ENCODE measurements at regions not wholly inside any gene's neighbourhood (a gene's known extent, or its start where the extent isn't known, plus 50 kb on each side); places are given as distances from the start of the nearest gene placed in this dataset.

GRCh38 chr2:121955872-121956271 lies 200.4 kb downstream of the TSN start:
- no peak overlapping the region for H3K4me3 ChIP-seq
- H3K4me1 ChIP-seq: no peaks in the 10 kb centered on the region
- 32 to 33% methylated on average over 9 of the region's 9 CpGs for WGBS, 2 donors
- no peaks in the 10 kb centered on the region for H3K9me3 ChIP-seq
- FAIRE-seq (no peak), DNase-seq (no peak), ATAC-seq (peak in 3 of 4 donors; percentile 48 to 81 (median 81))
- intact Hi-C loops (cut with DNase I): no loop called here
- no peaks in the 10 kb centered on the region for H3K36me3 ChIP-seq
- no peak overlapping the region for H3K27ac ChIP-seq
- H3K27me3 ChIP-seq: no peaks in the 10 kb centered on the region
- TF ChIP-seq, protein P1, sequence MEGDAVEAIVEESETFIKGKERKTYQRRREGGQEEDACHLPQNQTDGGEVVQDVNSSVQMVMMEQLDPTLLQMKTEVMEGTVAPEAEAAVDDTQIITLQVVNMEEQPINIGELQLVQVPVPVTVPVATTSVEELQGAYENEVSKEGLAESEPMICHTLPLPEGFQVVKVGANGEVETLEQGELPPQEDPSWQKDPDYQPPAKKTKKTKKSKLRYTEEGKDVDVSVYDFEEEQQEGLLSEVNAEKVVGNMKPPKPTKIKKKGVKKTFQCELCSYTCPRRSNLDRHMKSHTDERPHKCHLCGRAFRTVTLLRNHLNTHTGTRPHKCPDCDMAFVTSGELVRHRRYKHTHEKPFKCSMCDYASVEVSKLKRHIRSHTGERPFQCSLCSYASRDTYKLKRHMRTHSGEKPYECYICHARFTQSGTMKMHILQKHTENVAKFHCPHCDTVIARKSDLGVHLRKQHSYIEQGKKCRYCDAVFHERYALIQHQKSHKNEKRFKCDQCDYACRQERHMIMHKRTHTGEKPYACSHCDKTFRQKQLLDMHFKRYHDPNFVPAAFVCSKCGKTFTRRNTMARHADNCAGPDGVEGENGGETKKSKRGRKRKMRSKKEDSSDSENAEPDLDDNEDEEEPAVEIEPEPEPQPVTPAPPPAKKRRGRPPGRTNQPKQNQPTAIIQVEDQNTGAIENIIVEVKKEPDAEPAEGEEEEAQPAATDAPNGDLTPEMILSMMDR (IDR thresholded peaks at IDR 0.05): no peak

DNA sequence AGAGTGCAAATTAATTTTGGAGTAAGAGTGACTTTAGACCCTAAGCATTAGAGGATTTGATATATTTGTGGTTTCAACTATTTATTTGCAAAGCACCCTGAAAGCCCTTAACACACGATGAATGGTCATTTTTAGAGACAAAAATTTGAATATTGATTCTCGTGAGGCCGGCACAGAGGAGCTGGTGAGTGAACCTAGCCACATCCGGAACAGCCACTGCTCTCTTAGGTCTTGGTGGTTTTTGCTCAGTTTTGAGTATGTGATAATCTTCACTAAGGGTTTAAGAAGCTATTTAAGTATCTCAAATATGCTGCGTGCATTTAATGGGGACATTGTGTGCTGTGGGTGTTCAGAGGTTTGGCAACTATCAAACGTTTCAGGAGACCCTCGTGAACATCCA lies 204.8 kb downstream of the TSN start:
- 53 to 55% methylated on average over 7 of the region's 7 CpGs for WGBS, 2 donors
- TF ChIP-seq, protein P1 (IDR thresholded peaks at IDR 0.05): no peak
- FAIRE-seq: no peak

GRCh38 chr2:121961761-121962160 lies 206.3 kb downstream of the TSN start:
- WGBS, 2 donors: 66 to 71% methylated on average over 5 of the region's 5 CpGs
- intact Hi-C loops (cut with DNase I): no loop called here
- no peak for DNase-seq
- Histone ChIP-seq H3K9me3 (no peaks in the 10 kb centered on the region), H3K36me3 (no peaks in the 10 kb centered on the region), H3K27ac (no peak overlapping the region), H3K4me3 (no peak overlapping the region), H3K4me1 (no peaks in the 10 kb centered on the region), H3K27me3 (no peaks in the 10 kb centered on the region)
- FAIRE-seq: no peak
- TF ChIP-seq, protein P1 (IDR thresholded peaks at IDR 0.05): no peak
- no peak for ATAC-seq

More for the DNA sequence above, 204.8 kb downstream of the TSN start:
- H3K9me3 ChIP-seq: no peaks in the 10 kb centered on the region
- no peak overlapping the region for H3K4me3 ChIP-seq
- ATAC-seq (no peak), DNase-seq (no peak)
- no peaks in the 10 kb centered on the region for H3K27me3 ChIP-seq
- H3K27ac ChIP-seq: no peak overlapping the region
- no peaks in the 10 kb centered on the region for H3K36me3 ChIP-seq
- no peaks in the 10 kb centered on the region for H3K4me1 ChIP-seq
- intact Hi-C loops (cut with DNase I): no loop called here

DNA sequence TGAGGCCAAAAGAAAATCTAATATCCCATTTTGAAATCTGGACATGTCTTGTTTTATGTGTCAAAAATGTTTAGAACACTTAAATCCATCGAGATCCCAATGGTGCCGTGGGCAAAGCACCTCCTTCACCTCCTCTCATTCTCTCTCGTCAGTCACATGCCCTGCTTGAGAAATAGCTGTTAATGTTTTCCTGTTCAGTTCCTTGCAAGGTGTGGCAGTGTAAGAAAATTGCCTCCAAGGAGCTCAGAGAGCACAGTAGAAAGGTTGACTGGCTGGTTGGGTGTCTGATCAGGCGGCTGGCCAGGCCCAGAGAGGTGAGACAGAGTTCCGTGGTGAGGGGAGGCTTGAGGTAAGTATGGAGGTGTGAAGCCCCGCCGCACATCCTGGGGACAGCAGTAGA lies 210.2 kb downstream of the TSN start:
- 74 to 75% methylated on average over 7 of the region's 7 CpGs for WGBS, 2 donors
- no peaks in the 10 kb centered on the region for H3K4me1 ChIP-seq

DNA sequence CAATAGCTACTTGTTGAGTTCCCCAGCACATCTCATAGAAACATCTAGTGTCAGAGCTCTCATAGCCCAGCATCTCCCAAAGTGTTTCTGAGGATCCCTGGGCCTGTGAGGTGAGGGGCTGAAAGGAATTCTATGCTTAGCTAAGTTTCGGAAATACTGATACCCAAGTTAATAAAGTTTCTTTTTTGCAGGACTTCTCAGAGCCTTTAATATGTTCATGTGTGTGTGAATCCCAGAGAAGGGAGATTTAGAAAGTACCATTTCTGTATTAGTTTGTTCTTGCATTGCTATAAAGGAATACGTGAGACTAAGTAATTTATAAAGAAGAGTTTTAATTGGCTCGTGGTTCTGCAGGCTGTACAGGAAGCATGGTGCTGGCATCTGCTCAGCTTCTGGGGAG lies 211.2 kb downstream of the TSN start:
- ATAC-seq: no peak
- no peak for DNase-seq
- FAIRE-seq: no peak
- intact Hi-C loops (cut with DNase I): no loop called here
- TF ChIP-seq, protein P1 (IDR thresholded peaks at IDR 0.05): no peak
- Histone ChIP-seq H3K9me3 (no peaks in the 10 kb centered on the region), H3K4me1 (no peaks in the 10 kb centered on the region), H3K36me3 (no peaks in the 10 kb centered on the region), H3K4me3 (no peak overlapping the region), H3K27me3 (no peaks in the 10 kb centered on the region), H3K27ac (no peak overlapping the region)
- WGBS, 2 donors: 71 to 83% methylated on average over 3 of the region's 3 CpGs

More for the DNA sequence above, 210.2 kb downstream of the TSN start:
- no peaks in the 10 kb centered on the region for H3K27me3 ChIP-seq
- TF ChIP-seq, protein P1 (IDR thresholded peaks at IDR 0.05): no peak
- H3K9me3 ChIP-seq: no peaks in the 10 kb centered on the region
- intact Hi-C loops (cut with DNase I): no loop called here
- no peaks in the 10 kb centered on the region for H3K36me3 ChIP-seq
- ATAC-seq: no peak
- H3K27ac ChIP-seq: no peak overlapping the region
- no peak overlapping the region for H3K4me3 ChIP-seq
- DNase-seq: no peak
- no peak for FAIRE-seq
